ENCODE measurements at regions not wholly inside any gene's neighbourhood (a gene's known extent, or its start where the extent isn't known, plus 50 kb on each side); places are given as distances from the start of the nearest gene placed in this dataset.

DNA sequence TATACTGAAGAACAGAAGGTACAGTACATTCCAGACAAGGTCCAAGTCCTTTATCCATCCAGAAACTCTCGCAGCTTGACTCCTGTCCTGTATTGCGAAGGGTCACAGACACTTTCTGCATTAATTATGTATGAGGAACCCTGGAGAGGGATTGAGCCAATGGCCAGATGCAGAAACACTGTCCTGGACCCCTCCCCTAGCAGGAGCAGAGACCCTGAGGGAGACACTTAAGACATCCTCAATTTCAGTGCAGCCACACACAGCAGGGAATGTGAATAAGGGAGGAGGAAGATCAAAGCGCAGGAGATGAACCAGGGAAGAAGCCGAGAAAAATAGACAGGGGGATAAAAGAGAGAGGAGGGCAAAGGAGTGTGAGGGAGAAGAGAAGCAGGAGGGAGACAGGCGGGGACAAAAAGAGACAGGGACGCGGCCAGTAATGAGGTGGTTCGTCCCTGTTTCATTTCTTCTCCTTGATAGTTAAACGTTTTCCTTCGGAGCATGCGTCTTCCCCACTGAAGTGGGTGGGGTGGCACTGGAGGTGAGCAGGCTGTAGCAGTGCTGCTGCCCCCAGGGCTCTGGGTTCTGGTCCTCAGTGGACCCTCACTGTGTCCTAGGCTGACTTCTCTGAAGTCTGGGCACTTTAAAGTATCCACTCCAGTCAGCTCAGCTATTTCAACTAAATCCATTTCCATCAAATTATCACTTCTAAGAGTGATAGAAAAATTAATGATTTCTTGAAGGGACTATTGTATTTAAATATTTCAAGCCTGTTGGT, 356.4 kb upstream of the NOCT start:
- H3K4me3 ChIP-seq (ENCODE audit: low read depth, low read length): no peak overlapping the region
- no peak for DNase-seq (ENCODE audit: low read depth, low spot score)
- TF ChIP-seq, protein P1, sequence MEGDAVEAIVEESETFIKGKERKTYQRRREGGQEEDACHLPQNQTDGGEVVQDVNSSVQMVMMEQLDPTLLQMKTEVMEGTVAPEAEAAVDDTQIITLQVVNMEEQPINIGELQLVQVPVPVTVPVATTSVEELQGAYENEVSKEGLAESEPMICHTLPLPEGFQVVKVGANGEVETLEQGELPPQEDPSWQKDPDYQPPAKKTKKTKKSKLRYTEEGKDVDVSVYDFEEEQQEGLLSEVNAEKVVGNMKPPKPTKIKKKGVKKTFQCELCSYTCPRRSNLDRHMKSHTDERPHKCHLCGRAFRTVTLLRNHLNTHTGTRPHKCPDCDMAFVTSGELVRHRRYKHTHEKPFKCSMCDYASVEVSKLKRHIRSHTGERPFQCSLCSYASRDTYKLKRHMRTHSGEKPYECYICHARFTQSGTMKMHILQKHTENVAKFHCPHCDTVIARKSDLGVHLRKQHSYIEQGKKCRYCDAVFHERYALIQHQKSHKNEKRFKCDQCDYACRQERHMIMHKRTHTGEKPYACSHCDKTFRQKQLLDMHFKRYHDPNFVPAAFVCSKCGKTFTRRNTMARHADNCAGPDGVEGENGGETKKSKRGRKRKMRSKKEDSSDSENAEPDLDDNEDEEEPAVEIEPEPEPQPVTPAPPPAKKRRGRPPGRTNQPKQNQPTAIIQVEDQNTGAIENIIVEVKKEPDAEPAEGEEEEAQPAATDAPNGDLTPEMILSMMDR (IDR thresholded peaks at IDR 0.05; ENCODE audit: insufficient read depth, low read length, missing control alignments): no peak
- ChIA-PET CTCF (no interaction called here), POLR2A (no interaction called here)

DNA sequence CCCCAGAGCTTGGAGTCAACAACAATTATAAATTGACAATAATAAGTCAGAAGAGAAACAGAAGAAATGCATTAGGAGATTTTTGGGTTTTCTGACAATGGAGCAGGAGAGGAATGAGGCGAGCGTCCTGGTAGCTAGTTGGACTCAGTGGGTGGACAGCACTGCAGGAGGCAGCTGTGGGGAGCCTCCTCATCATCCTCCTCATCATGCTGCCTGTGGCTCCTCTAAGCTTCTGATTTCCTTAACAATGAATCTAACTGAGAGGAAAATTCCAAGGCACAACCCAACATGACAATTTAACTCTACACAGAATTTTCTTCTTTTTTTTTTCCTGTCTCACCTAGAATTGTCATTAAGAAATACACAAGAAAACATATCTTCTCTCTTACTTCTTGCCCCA, 357.1 kb upstream of the NOCT start:
- CTCF ChIA-PET: no interaction called here
- POLR2A ChIA-PET: no interaction called here
- TF ChIP-seq, protein P1 (IDR thresholded peaks at IDR 0.05; ENCODE audit: insufficient read depth, low read length, missing control alignments): no peak
- no peak overlapping the region for H3K4me3 ChIP-seq (ENCODE audit: low read depth, low read length)
- DNase-seq (ENCODE audit: low read depth, low spot score): no peak

DNA sequence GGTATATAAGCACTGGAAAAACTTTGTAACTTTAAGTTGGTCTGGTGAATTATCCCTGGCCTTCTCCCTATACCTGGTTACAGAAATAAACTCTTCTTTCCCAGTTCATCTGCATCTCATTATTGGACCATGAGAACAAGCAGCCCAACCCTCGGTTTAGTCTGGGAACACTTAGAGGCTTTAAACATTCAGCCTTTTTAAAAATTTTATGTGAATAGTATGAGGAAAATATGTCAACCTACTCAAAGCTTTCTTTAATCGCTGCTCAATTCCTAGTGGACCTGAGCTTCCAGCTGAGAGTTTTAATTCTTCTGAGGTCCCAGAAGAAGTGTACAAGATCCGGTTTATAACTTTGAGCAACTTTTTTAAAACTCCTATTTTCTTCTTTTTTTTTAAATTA, 358.6 kb upstream of the NOCT start:
- ChIA-PET POLR2A (no interaction called here), CTCF (no interaction called here)
- DNase-seq (ENCODE audit: low read depth, low spot score): no peak
- TF ChIP-seq, protein P1 (IDR thresholded peaks at IDR 0.05; ENCODE audit: insufficient read depth, low read length, missing control alignments): no peak
- no peak overlapping the region for H3K4me3 ChIP-seq (ENCODE audit: low read depth, low read length)

DNA sequence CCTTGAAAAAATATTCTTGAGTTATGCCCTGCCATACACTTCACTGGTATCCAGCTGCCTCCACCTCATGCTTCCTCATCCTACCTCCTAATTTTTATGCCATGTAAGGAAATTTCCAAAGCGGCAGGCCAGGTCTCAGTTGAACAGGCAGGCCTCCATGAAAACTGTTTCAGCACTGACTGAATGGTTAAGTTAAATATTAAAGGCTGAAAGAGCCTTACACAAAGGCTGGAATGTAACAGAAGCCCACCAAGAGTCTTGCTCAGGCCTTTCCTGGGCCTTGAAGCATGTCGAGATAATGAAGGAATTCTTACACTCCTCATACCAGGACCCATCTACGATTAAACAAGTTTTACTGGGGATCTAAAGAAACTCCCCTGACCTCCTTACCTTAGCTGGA, 359.6 kb upstream of the NOCT start:
- no peak for DNase-seq (ENCODE audit: low read depth, low spot score)
- CTCF ChIA-PET: no interaction called here
- H3K4me3 ChIP-seq (ENCODE audit: low read depth, low read length): no peak overlapping the region
- POLR2A ChIA-PET: no interaction called here
- TF ChIP-seq, protein P1 (IDR thresholded peaks at IDR 0.05; ENCODE audit: insufficient read depth, low read length, missing control alignments): no peak

DNA sequence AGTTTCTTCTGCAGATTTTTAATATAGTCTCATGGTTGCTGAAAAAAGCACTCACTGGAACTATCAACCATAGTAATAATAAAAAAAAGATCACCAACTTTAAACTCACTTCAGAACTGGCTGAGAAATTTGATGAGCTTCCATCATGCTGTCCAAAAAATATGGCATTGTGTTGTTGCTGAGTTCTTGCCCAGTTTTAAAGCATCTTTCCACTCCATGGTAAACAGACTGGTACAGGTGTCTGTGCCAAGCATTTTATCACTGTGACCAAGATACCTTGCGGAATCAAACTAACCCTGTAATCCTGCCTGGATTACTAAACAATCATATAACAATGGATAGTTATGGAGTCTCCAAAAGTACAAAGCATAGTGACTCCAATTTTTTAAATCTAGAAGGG, 360.3 kb upstream of the NOCT start:
- ChIA-PET POLR2A (no interaction called here), CTCF (interaction anchor here (2.2 kb wide), 1 partner anchor 25 kb away, joined by 9 read pairs; no protein-coding TSS in a partner anchor)
- H3K4me3 ChIP-seq (ENCODE audit: low read depth, low read length): no peak overlapping the region
- no peak for DNase-seq (ENCODE audit: low read depth, low spot score)
- TF ChIP-seq, protein P1 (IDR thresholded peaks at IDR 0.05; ENCODE audit: insufficient read depth, low read length, missing control alignments): no peak

DNA sequence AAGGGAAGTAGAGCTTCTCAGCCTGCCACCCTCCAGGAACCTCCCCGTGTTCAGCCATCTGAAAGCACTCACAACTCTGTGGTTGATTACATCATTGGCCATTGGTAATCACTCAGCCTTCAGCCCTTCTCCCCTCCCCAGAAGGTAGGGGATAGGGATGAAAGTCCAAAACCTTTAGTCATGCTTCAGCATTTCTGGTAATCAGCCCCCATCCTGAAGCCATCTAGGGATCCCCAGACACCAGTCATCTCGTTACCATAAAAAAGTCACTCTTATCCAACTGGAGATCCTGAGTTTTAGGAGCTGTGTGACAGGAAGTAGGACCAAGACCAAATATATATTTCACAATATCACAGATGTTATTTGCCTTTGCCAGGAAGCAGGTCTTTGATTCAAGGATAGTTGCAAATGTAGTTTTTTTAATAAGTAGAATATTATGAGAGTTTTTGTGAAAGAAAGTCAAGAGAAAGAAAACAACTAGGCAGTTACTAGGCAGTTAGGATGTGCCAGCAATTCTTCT, 364.6 kb upstream of the NOCT start:
- no peak for DNase-seq (ENCODE audit: low read depth, low spot score)
- ChIA-PET CTCF (no interaction called here), POLR2A (no interaction called here)
- TF ChIP-seq, protein P1 (IDR thresholded peaks at IDR 0.05; ENCODE audit: insufficient read depth, low read length, missing control alignments): no peak
- no peak overlapping the region for H3K4me3 ChIP-seq (ENCODE audit: low read depth, low read length)

Measured in AG04449 (cell line).